Pancreas (tissue), 10 donors: ENCODE measurements at regions not wholly inside any gene's neighbourhood (a gene's known extent, or its start where the extent isn't known, plus 50 kb on each side); places are given as distances from the start of the nearest gene placed in this dataset.

Source experiments
- ATAC-seq, 4 donors: fragments of 200-7000 bp; cut with Tn5 transposase; one replicate each; pipeline versions ENCODE4 v1.8.0 to v1.9.1; 2020; ENCODE audit warnings: mild to moderate bottlenecking in 4 of 4, moderate library complexity in 4 of 4
- DNase-seq, 6 donors: peaks; one replicate each; pipeline ENCODE4 v3.0.0-alpha.2; 2020
- FAIRE-seq: peaks from 2 replicates; lab custom pipeline; 2012; peaks lifted over from hg19 to GRCh38; lab: Jason Lieb, UNC
- H3K27ac ChIP-seq, 4 donors: fragments of 200-600 bp; sonication (generic); 1 replicate in 3 of 4; 2 replicates in 1 of 4; pipeline versions ENCODE4 v1.5.0 to v1.8.0; 2020
- H3K27me3 ChIP-seq, 4 donors: fragments of 200-600 bp; one replicate each; pipeline ENCODE4 v1.8.0; 2021
- H3K36me3 ChIP-seq, 3 donors: fragments of 200-600 bp; sonication (generic) in 1 of 3; one replicate each; pipeline versions ENCODE4 v1.5.0 to v1.8.0; 2020 to 2021
- H3K4me1 ChIP-seq, 3 donors: fragments of 200-600 bp; one replicate each; pipeline ENCODE4 v1.8.0; 2021
- H3K4me3 ChIP-seq, 4 donors: fragments of 200-600 bp; sonication (generic) in 2 of 4; one replicate each; pipeline versions ENCODE4 v1.5.0 to v1.8.0; 2020 to 2021
- H3K9me3 ChIP-seq, 4 donors: fragments of 200-600 bp; one replicate each; pipeline ENCODE4 v1.8.0; 2021
- WGBS, 2 donors: extraction: QIAGEN DNeasy Blood & Tissue Kit; methylation state at CpG; one replicate each; pipeline ENCODE4 v1.1.7; 2013; 5-methylcytosine and 5-hydroxymethylcytosine counted together
- intact Hi-C, 3 donors: fragments of 100-400 bp; cut with DNase I; formaldehyde crosslinking; loops; one replicate each; pipeline versions ENCODE4 v1.11.1 to v1.14.2; 2022
- TF ChIP-seq, protein P1 (sequence below), 4 donors: fragments of 200-600 bp; sonication (generic) in 3 of 4; IDR thresholded peaks; one replicate each; pipeline versions ENCODE4 v1.5.0 to v1.8.0; 2021; ENCODE audit warnings: antibody characterized with exemption in 4 of 4
- donor health status: healthy with polysubstance abuse.
- donor health status: DM: no; HTN: no; CAD: no; lungs with moderate emphysema.
- donor health status: DM: no; HTN: no; CAD: no.
- donor health status: control.
- donor health status: control.
- donor health status: Bipolar disorder and iron deficiency.
- donor health status: DM: yes; HTN: yes; CAD: no.
- donor health status: DM: no; HTN: no; CAD: no.
- donor health status: DM: no; HTN: no; CAD: no.
- donor health status: DM: yes; HTN: yes; CAD: no.

DNA sequence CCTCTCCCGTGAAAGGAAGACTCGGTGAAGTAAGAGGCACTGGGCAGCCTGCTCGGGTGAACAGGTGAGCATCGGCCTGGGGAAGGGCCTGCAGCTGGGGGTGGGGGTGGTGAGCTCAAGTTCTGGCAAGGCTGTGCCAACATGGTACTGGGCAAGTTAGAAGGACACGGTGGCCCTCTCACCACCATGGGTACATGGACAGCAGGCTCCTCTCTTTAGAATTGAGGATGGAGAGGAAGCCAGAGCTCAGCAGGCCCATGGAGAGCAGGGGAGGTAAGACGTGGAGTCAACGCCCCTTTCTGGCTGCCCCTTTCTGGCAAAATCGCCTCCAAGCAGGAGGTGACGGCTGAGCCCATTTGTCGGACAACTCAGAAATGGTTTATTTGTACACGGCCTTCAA lies 135.6 kb downstream of the ANKRD60 start:
- H3K27ac ChIP-seq, result no peak overlapping the region
- no peak for ATAC-seq
- no peak for DNase-seq
- TF ChIP-seq, protein P1, sequence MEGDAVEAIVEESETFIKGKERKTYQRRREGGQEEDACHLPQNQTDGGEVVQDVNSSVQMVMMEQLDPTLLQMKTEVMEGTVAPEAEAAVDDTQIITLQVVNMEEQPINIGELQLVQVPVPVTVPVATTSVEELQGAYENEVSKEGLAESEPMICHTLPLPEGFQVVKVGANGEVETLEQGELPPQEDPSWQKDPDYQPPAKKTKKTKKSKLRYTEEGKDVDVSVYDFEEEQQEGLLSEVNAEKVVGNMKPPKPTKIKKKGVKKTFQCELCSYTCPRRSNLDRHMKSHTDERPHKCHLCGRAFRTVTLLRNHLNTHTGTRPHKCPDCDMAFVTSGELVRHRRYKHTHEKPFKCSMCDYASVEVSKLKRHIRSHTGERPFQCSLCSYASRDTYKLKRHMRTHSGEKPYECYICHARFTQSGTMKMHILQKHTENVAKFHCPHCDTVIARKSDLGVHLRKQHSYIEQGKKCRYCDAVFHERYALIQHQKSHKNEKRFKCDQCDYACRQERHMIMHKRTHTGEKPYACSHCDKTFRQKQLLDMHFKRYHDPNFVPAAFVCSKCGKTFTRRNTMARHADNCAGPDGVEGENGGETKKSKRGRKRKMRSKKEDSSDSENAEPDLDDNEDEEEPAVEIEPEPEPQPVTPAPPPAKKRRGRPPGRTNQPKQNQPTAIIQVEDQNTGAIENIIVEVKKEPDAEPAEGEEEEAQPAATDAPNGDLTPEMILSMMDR (IDR thresholded peaks at IDR 0.05), result no peak
- no peak overlapping the region for H3K4me3 ChIP-seq
- peaks cover 0 to 7% (median 0%) of the 10 kb centered on the region in 4 donors for H3K27me3 ChIP-seq
- no peaks in the 10 kb centered on the region for H3K4me1 ChIP-seq
- no peak for FAIRE-seq
- no peaks in the 10 kb centered on the region for H3K9me3 ChIP-seq
- intact Hi-C loops, result loop anchor here in 1 of 3 donors (10.0 kb wide), 1 partner anchor 438 kb away; no protein-coding TSS in a partner anchor
- 68 to 73% methylated on average over 11 of the region's 11 CpGs for WGBS, 2 donors
- H3K36me3 ChIP-seq, result no peaks in the 10 kb centered on the region

DNA sequence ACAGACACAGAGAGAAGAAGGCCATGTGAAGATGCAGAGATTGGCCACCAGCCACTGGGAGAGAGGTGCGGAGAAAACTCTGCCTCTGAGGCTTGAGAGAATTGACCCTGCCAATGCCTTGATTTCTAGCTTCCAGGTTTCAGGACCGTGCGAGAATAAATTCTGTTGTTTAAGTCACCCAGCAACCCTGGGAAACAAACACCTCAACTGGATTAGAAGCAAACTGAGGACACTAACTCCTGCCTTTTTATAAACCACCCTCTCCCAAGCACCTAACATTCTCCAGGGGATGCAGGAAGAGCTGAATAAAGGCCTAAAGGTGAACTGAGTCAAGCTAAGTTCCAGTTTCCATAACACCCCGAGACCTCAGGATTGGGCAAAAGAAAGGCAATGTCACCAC lies 136.1 kb downstream of the ANKRD60 start:
- TF ChIP-seq, protein P1 (IDR thresholded peaks at IDR 0.05), result no peak
- Histone ChIP-seq H3K36me3 (no peaks in the 10 kb centered on the region), H3K9me3 (no peaks in the 10 kb centered on the region), H3K4me1 (no peaks in the 10 kb centered on the region), H3K4me3 (no peak overlapping the region), H3K27ac (no peak overlapping the region), H3K27me3 (peaks cover 0 to 7% (median 0%) of the 10 kb centered on the region in 4 donors)
- 74 to 83% methylated on average over 4 of the region's 4 CpGs for WGBS, 2 donors
- DNase-seq (no peak), ATAC-seq (no peak), FAIRE-seq (no peak)
- intact Hi-C loops, result loop anchor here in 1 of 3 donors (10.0 kb wide), 1 partner anchor 438 kb away; no protein-coding TSS in a partner anchor

DNA sequence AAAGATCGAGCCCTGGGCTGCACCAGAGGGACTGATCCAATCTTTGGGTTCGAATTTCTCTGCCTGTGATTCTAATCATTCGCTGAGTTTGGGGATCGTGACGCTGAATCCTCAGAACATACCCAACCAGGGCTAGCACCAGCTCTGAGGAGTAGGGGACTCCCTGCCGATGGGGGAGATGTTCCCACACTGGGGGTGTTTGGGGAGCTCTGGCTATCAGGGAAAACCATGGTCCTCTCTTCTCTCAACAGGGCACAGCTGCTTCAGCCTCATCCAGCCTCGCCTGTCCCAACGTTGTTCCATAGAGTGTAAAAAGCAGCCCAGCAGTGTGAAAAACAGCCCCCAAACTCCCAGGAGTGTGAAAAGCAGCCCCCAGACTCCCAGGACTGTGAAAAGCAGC lies 136.6 kb downstream of the ANKRD60 start:
- H3K4me1 ChIP-seq, result no peaks in the 10 kb centered on the region
- H3K27ac ChIP-seq, result no peak overlapping the region
- H3K4me3 ChIP-seq, result no peak overlapping the region
- no peak for DNase-seq
- no peaks in the 10 kb centered on the region for H3K36me3 ChIP-seq
- no peak for FAIRE-seq
- H3K9me3 ChIP-seq, result no peaks in the 10 kb centered on the region
- intact Hi-C loops, result loop anchor here in 1 of 3 donors (10.0 kb wide), 1 partner anchor 437 kb away; no protein-coding TSS in a partner anchor
- peaks cover 0 to 7% (median 0%) of the 10 kb centered on the region in 4 donors for H3K27me3 ChIP-seq
- ATAC-seq, result no peak
- TF ChIP-seq, protein P1 (IDR thresholded peaks at IDR 0.05), result no peak
- 56 to 72% methylated on average over 8 of the region's 8 CpGs for WGBS, 2 donors

DNA sequence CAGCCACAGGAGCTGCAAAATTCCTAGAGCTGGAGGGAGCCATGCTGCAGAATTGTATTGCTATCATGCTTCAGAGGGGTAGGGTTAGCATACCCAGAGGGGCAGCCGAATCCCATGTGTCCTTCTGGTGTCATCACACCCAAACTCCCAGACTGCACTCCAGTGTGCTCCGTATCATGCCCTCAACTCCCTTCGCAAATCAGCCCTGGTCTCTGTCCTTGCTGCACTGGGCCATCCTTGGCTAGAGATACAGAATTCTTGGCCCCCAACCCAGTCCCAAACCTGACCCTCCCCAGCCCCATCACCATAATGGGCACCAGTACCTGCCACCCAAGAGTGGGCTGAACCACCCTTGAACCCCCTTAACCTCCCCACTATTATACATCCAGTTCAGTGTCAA lies 138.3 kb downstream of the ANKRD60 start:
- H3K9me3 ChIP-seq, result no peaks in the 10 kb centered on the region
- H3K27me3 ChIP-seq, result no peaks in the 10 kb centered on the region
- WGBS, 2 donors, result 74 to 78% methylated on average over 3 of the region's 3 CpGs
- H3K4me1 ChIP-seq, result no peaks in the 10 kb centered on the region
- no peak overlapping the region for H3K4me3 ChIP-seq
- intact Hi-C loops, result loop anchor here in 1 of 3 donors (10.0 kb wide), 1 partner anchor 435 kb away; no protein-coding TSS in a partner anchor
- no peaks in the 10 kb centered on the region for H3K36me3 ChIP-seq
- ATAC-seq, result no peak
- TF ChIP-seq, protein P1 (IDR thresholded peaks at IDR 0.05), result no peak
- no peak overlapping the region for H3K27ac ChIP-seq
- no peak for DNase-seq
- FAIRE-seq, result no peak

DNA sequence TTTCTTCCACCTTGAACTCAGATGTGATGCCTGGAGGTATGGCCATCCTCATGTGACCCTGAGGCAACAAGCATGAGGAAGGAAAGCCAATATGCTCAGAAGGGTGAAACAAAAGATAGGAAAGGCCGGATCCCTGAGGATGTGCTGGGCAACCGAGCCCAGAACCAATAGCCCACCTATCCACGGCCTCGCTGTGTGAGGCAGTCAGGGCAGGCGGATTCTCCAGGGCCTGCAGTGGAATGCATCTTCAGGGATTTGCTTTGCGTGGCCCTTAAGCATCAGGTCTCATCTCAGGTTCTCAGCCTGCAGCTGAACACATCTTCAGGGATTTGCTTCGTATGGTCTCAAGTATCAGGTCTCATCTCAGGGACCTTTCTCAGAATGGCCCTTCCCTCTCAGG lies 139.8 kb downstream of the ANKRD60 start:
- Histone ChIP-seq H3K27ac (no peak overlapping the region), H3K36me3 (no peaks in the 10 kb centered on the region), H3K9me3 (no peaks in the 10 kb centered on the region), H3K27me3 (no peaks in the 10 kb centered on the region), H3K4me1 (peaks cover 0 to 6% (median 0%) of the 10 kb centered on the region in 3 donors), H3K4me3 (no peak overlapping the region)
- intact Hi-C loops, result no loop called here
- 74 to 80% methylated on average over 7 of the region's 7 CpGs for WGBS, 2 donors
- ATAC-seq (no peak), DNase-seq (no peak), FAIRE-seq (no peak)
- TF ChIP-seq, protein P1 (IDR thresholded peaks at IDR 0.05), result no peak
